Chondrocyte (in vitro differentiated cells): ENCODE measurements at regions not wholly inside any gene's neighbourhood (a gene's known extent, or its start where the extent isn't known, plus 50 kb on each side); places are given as distances from the start of the nearest gene placed in this dataset.

Source experiments
- DNase-seq: peaks from one replicate; pipeline ENCODE4 v3.0.0; 2021; ENCODE audit warnings: mixed read lengths, low spot score
- H3K27ac Mint-ChIP-seq: one replicate; pipeline ENCODE4 v1.8.0; 2021; ENCODE audit warnings: mild to moderate bottlenecking, moderate library complexity, mixed read lengths; ENCODE audit not compliant: unreplicated experiment
- H3K27me3 Mint-ChIP-seq: 2 replicates; pipeline ENCODE4 v1.8.0; 2021; ENCODE audit warnings: low read depth, mixed read lengths
- H3K36me3 Mint-ChIP-seq: 2 replicates; pipeline ENCODE4 v1.8.0; 2021; ENCODE audit warnings: low read depth, mixed read lengths
- H3K4me1 Mint-ChIP-seq: 2 replicates; pipeline ENCODE4 v1.8.0; 2021; ENCODE audit warnings: low read depth, mild to moderate bottlenecking, mixed read lengths
- H3K4me3 Mint-ChIP-seq: one replicate; pipeline ENCODE4 v1.8.0; 2021; ENCODE audit warnings: mild to moderate bottlenecking, moderate library complexity, mixed read lengths; ENCODE audit not compliant: unreplicated experiment
- H3K9me3 Mint-ChIP-seq: 2 replicates; pipeline ENCODE4 v1.8.0; 2021; ENCODE audit warnings: low read depth, mixed read lengths
- CTCF ChIP-seq: fragments of 200-600 bp; sonication (generic); IDR thresholded peaks from 2 replicates; pipeline ENCODE4 v1.5.0; 2021; ENCODE audit warnings: antibody characterized with exemption, mild to moderate bottlenecking, moderate library complexity

- peaks cover 17% of the 10 kb centered on the region for H3K9me3 Mint-ChIP-seq
- TF ChIP-seq CTCF: no peak
- no peak for DNase-seq
- no peaks in the 10 kb centered on the region for H3K36me3 Mint-ChIP-seq
- no peak overlapping the region for H3K27ac Mint-ChIP-seq
- H3K4me1 Mint-ChIP-seq: no peaks in the 10 kb centered on the region
- H3K4me3 Mint-ChIP-seq: no peak overlapping the region
- H3K27me3 Mint-ChIP-seq: no peaks in the 10 kb centered on the region
These were observed 76.6 kb upstream of the ACTRT2 start for GRCh38 chr1:2944705-2945104.

- Mint-ChIP-seq H3K4me3 (no peak overlapping the region), H3K36me3 (no peaks in the 10 kb centered on the region), H3K27me3 (no peaks in the 10 kb centered on the region), H3K27ac (no peak overlapping the region), H3K9me3 (peaks cover 6% of the 10 kb centered on the region), H3K4me1 (no peaks in the 10 kb centered on the region)
- DNase-seq: peak; percentile 83
- TF ChIP-seq CTCF: no peak
These were observed 75.4 kb upstream of the ACTRT2 start for GRCh38 chr1:2945821-2946231.

GRCh38 chr1:2946291-2946690, 75.0 kb upstream of the ACTRT2 start:
- no peaks in the 10 kb centered on the region for H3K4me1 Mint-ChIP-seq
- no peaks in the 10 kb centered on the region for H3K36me3 Mint-ChIP-seq
- TF ChIP-seq CTCF: no peak
- no peaks in the 10 kb centered on the region for H3K27me3 Mint-ChIP-seq
- H3K4me3 Mint-ChIP-seq: no peak overlapping the region
- DNase-seq: peak; percentile 54
- H3K27ac Mint-ChIP-seq: no peak overlapping the region
- peaks cover 6% of the 10 kb centered on the region for H3K9me3 Mint-ChIP-seq

- no peaks in the 10 kb centered on the region for H3K36me3 Mint-ChIP-seq
- no peak overlapping the region for H3K4me3 Mint-ChIP-seq
- no peak overlapping the region for H3K27ac Mint-ChIP-seq
- H3K9me3 Mint-ChIP-seq: peaks cover 8% of the 10 kb centered on the region
- H3K4me1 Mint-ChIP-seq: no peaks in the 10 kb centered on the region
- DNase-seq: peak; percentile 52
- H3K27me3 Mint-ChIP-seq: no peaks in the 10 kb centered on the region
- TF ChIP-seq CTCF: no peak
These were observed 74.1 kb upstream of the ACTRT2 start for GRCh38 chr1:2946999-2947690.

- H3K4me3 Mint-ChIP-seq: no peak overlapping the region
- peaks cover 14% of the 10 kb centered on the region for H3K9me3 Mint-ChIP-seq
- peak; percentile 85 for DNase-seq
- H3K27me3 Mint-ChIP-seq: no peaks in the 10 kb centered on the region
- H3K4me1 Mint-ChIP-seq: no peaks in the 10 kb centered on the region
- no peaks in the 10 kb centered on the region for H3K36me3 Mint-ChIP-seq
- no peak for TF ChIP-seq CTCF
- no peak overlapping the region for H3K27ac Mint-ChIP-seq
These were observed 73.1 kb upstream of the ACTRT2 start for GRCh38 chr1:2948001-2948750.
